Glutamatergic neuron (in vitro differentiated cells): ENCODE measurements at regions not wholly inside any gene's neighbourhood (a gene's known extent, or its start where the extent isn't known, plus 50 kb on each side); places are given as distances from the start of the nearest gene placed in this dataset.
A peak's percentile ranks its signal among the peaks of the same experiment; 100 is the strongest.

Experiments
- DNase-seq: peaks from one replicate; pipeline ENCODE4 v3.0.0; 2022
- H3K27ac Mint-ChIP-seq: one replicate; pipeline ENCODE4 v1.8.0; 2020; ENCODE audit warnings: mild to moderate bottlenecking, mixed read lengths, inconsistent platforms; ENCODE audit not compliant: unreplicated experiment
- H3K27me3 Mint-ChIP-seq: one replicate; pipeline ENCODE4 v1.8.0; 2020; ENCODE audit warnings: mild to moderate bottlenecking, moderate library complexity, mixed read lengths, inconsistent platforms; ENCODE audit not compliant: unreplicated experiment
- H3K36me3 Mint-ChIP-seq: one replicate; pipeline ENCODE4 v1.8.0; 2020; ENCODE audit warnings: mild to moderate bottlenecking, mixed read lengths, inconsistent platforms; ENCODE audit not compliant: unreplicated experiment
- H3K4me1 Mint-ChIP-seq: one replicate; pipeline ENCODE4 v1.8.0; 2020; ENCODE audit warnings: mild to moderate bottlenecking, low read depth, mixed read lengths, inconsistent platforms; ENCODE audit not compliant: unreplicated experiment
- H3K4me3 Mint-ChIP-seq: one replicate; pipeline ENCODE4 v1.8.0; 2020; ENCODE audit warnings: mild to moderate bottlenecking, mixed read lengths, inconsistent platforms; ENCODE audit not compliant: unreplicated experiment
- H3K9me3 Mint-ChIP-seq: one replicate; pipeline ENCODE4 v1.8.0; 2020; ENCODE audit warnings: mild to moderate bottlenecking, moderate library complexity, mixed read lengths, inconsistent platforms; ENCODE audit not compliant: unreplicated experiment
- TF ChIP-seq, protein P1 (sequence below): fragments of 200-600 bp; sonication (generic); IDR thresholded peaks from one replicate; pipeline ENCODE4 v1.5.0; 2021; ENCODE audit not compliant: partially characterized antibody, unreplicated experiment

- peaks cover 3% of the 10 kb centered on the region for H3K4me1 Mint-ChIP-seq
- TF ChIP-seq, protein P1, sequence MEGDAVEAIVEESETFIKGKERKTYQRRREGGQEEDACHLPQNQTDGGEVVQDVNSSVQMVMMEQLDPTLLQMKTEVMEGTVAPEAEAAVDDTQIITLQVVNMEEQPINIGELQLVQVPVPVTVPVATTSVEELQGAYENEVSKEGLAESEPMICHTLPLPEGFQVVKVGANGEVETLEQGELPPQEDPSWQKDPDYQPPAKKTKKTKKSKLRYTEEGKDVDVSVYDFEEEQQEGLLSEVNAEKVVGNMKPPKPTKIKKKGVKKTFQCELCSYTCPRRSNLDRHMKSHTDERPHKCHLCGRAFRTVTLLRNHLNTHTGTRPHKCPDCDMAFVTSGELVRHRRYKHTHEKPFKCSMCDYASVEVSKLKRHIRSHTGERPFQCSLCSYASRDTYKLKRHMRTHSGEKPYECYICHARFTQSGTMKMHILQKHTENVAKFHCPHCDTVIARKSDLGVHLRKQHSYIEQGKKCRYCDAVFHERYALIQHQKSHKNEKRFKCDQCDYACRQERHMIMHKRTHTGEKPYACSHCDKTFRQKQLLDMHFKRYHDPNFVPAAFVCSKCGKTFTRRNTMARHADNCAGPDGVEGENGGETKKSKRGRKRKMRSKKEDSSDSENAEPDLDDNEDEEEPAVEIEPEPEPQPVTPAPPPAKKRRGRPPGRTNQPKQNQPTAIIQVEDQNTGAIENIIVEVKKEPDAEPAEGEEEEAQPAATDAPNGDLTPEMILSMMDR, result no peak
- H3K27ac Mint-ChIP-seq, result no peak overlapping the region
- H3K4me3 Mint-ChIP-seq, result no peak overlapping the region
- peaks cover 5% of the 10 kb centered on the region for H3K9me3 Mint-ChIP-seq
- DNase-seq, result no peak
- H3K27me3 Mint-ChIP-seq, result peaks cover 12% of the 10 kb centered on the region
- H3K36me3 Mint-ChIP-seq, result no peaks in the 10 kb centered on the region
Observed at GRCh38 chr15:98546329-98546728, 102.0 kb upstream of the IGF1R start.

GRCh38 chr15:98547275-98547674 lies 101.1 kb upstream of the IGF1R start:
- Mint-ChIP-seq H3K27me3 (peaks cover 12% of the 10 kb centered on the region), H3K4me3 (peak overlapping the region; percentile 98), H3K9me3 (peaks cover 5% of the 10 kb centered on the region), H3K36me3 (no peaks in the 10 kb centered on the region), H3K4me1 (peaks cover 3% of the 10 kb centered on the region), H3K27ac (no peak overlapping the region)
- TF ChIP-seq, protein P1, result no peak
- DNase-seq, result no peak

- Mint-ChIP-seq H3K27ac (peak overlapping the region; percentile 59), H3K4me3 (peak overlapping the region; percentile 98), H3K4me1 (peaks cover 3% of the 10 kb centered on the region)
Observed at GRCh38 chr15:98547741-98548138, 100.6 kb upstream of the IGF1R start.

DNA sequence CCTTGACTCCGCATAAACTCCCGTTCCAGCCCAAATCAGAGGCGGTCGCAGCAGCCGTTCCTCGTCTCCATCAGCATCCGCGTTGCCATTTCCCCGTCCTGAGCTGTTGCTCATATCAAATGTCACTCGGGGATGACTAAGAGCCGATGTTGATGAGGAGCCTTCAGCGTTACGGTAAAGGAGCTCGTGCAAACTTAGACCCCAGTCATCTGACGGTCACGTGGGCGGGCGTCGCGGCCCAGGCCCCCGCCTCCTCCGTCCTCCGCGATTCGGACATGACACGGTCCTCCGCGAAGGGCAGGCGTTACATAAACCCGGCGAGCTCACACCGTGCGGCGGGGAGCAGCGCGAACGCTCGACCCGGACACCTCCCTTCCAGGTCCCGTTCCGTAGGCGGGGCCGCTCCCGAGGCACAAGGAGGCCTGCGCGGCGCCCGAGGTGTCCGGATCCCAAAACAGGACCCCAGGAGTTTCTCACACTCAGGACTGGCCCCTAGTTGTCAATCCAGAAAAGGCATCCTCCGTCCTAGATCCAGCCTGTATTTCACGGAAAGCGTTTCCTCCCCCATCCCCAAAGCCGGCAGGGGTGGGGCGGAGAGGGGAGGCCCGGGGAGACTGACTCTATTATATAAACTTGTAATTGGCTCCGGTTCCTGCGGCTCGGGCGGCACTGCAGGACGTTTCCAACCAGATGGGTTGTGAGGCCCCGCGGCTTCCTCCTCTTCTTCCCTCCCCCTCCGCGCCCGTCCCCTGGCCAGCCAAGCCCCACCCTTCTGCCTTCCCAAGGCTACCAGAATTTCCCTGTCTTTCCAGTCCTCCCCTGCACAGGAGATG lies 100.0 kb upstream of the IGF1R start:
- no peaks in the 10 kb centered on the region for H3K36me3 Mint-ChIP-seq
- peak overlapping the region; percentile 59 for H3K27ac Mint-ChIP-seq
- peak overlapping the region; percentile 98 for H3K4me3 Mint-ChIP-seq
- H3K27me3 Mint-ChIP-seq, result peaks cover 12% of the 10 kb centered on the region
- peaks cover 5% of the 10 kb centered on the region for H3K9me3 Mint-ChIP-seq
- H3K4me1 Mint-ChIP-seq, result peaks cover 3% of the 10 kb centered on the region
- TF ChIP-seq, protein P1, result peak; percentile 13
- DNase-seq, result peak; percentile 71

More at GRCh38 chr15:98547741-98548138, 100.6 kb upstream of the IGF1R start:
- DNase-seq, result peak; percentile 37
- Mint-ChIP-seq H3K27me3 (peaks cover 12% of the 10 kb centered on the region), H3K36me3 (no peaks in the 10 kb centered on the region), H3K9me3 (peaks cover 5% of the 10 kb centered on the region)
- TF ChIP-seq, protein P1, result no peak

- DNase-seq, result no peak
- peaks cover 5% of the 10 kb centered on the region for H3K9me3 Mint-ChIP-seq
- peak overlapping the region; percentile 98 for H3K4me3 Mint-ChIP-seq
- TF ChIP-seq, protein P1, result no peak
- peaks cover 12% of the 10 kb centered on the region for H3K27me3 Mint-ChIP-seq
- H3K4me1 Mint-ChIP-seq, result peaks cover 3% of the 10 kb centered on the region
- H3K36me3 Mint-ChIP-seq, result no peaks in the 10 kb centered on the region
- no peak overlapping the region for H3K27ac Mint-ChIP-seq
Observed at GRCh38 chr15:98549003-98549402, 99.3 kb upstream of the IGF1R start.
